HG02884 (cell line): ENCODE measurements at regions not wholly inside any gene's neighbourhood (a gene's known extent, or its start where the extent isn't known, plus 50 kb on each side); places are given as distances from the start of the nearest gene placed in this dataset.

Experiments
- ATAC-seq: cut with Tn5 transposase; IDR thresholded peaks from one replicate; pipeline ENCODE4 v1.9.1; 2021; ENCODE audit warnings: mild to moderate bottlenecking, moderate library complexity; ENCODE audit not compliant: unreplicated experiment

- ATAC-seq: no peak
Observed at GRCh38 chr7:155178096-155178495, 108.0 kb downstream of the HTR5A start.

GRCh38 chr7:155181768-155182167, 111.6 kb downstream of the HTR5A start:
- no peak for ATAC-seq

DNA sequence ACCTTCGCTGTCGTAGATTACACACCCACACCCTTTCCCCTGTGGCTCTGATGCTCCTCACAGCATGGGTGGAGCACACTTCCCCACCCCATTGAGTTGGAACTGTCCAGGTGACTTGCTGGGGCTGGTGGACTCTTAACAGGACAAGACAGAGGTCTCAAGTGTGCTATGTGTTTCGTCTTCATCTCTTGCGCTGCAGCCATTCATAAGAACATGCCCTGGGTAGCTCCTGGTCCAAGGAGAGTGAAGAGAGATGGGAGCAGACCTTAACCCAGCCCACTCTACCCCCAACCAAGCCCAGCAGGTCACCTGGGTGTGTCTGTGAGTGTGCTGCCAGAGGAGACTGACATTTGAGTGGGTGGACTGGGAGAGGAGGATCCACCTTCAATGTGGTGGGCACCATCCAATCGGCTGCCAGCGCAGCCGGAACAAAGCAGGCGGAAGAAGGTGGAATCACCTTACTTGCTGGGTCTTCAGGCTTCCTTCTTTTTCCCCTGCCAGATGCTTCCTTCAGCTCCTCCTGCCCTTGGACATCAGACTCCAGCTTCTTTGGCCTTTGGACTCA, 112.4 kb downstream of the HTR5A start:
- ATAC-seq: no peak

- no peak for ATAC-seq
Observed at GRCh38 chr7:155183655-155184054, 113.5 kb downstream of the HTR5A start.

- ATAC-seq: no peak
Observed at GRCh38 chr7:155184923-155185322, 112.8 kb upstream of the INSIG1 start.

DNA sequence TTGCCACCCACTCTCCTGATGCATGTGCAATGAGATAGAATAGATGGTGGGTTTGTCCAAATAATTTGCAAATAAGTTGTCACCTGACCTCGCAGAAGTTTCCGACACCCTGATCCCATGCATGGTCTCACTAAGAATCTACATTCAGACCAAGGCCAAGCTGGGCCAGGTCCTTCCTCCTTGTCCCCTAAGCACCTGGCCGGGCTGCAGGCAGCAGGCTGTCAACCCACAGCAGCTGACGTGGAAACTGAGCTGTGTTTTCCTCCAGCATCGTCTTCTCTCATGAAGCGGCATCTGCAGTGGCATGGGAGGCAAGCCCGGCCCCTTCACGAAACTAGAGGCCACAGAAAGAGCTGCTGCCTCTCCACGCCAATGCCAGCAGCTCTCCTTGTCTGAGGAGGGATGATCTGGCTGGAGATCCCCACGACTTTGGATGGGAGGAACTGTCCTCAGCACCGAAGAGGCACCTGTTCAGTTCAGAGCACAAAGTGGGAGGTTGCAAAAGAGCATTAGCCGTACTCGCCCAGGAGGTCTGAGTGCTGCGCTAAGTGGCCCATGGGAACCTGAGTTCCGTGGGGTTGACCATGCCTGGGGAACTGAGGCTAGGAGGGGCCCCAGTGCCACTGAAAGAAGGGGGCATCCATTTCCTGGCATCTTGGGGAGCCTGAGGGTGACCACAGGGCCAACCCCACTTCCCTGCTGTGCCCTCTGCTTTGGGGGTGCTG, 110.5 kb upstream of the INSIG1 start:
- ATAC-seq: no peak

DNA sequence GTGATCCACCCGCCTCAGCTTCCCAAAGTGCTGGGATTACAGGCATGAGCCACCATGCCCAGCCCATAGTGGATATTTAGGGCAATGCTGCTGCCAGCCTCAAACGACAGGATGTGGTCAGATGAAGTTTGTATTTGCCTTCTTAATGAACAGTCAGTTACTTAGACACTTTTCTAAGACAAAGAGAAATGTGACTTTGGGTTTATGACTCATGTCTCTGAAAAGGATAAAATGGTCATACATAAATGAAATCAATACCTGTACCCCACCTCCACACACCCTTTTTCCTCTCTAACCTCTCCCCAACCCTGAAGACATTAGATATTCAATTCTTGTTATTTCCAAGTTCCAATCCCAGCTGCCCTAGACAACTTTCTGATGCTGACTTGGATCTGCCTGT, 109.3 kb upstream of the INSIG1 start:
- ATAC-seq: no peak

DNA sequence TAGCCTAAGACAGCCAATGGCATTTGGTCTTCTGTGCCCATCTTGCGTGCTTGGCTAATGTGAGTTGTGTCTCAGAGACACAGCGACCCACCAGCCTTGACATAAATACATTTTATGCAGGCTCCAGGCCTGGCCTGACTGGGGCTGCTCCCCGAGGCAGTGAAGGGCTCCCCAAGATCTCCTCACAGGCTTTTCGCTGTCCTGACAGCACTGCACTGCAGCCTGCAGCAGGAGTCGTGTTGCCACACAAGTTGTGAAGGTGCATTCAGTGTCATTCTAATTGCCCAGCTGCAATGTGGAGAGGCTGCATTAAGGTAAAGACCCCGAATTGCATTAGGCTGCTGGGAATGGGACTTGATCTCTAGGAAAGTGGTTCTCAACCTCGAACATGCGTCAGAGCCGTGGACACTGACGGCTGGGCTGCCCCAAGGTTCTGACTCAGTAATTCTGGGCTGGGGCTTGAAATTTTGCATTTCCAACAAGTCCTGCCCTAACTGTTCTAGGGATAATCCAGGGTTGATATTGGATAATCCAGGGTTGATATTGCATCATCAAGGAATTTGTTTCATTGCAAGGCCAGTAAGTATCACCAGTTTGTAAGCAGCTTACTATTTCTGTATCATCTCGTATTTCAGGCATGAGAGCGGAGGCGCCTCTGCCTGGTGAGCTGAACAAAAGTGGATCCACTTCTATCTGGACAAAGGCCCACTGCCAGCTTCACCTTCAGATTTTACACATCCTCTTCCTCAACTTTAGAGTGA, 108.7 kb upstream of the INSIG1 start:
- no peak for ATAC-seq

DNA sequence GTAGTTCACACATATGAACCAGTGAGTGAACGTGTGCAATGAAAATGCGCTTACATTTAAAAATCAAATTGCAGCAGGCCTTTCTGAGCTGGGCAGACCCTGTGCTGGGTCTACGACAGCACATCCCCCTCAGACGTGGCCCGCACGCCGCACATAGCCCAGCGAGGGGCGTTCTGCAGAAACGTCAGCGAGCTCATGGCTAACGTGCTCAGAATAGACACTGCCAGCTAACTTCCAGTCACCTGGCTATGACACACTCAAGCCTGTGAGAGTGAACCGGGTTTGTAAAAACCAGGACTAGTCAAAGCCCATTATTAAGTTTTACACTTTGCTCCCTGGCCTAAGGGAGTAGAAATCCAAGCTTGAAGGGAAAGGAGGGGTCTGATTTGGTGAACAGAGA, 108.1 kb upstream of the INSIG1 start:
- ATAC-seq: no peak

- peak; percentile 44 for ATAC-seq
Observed at GRCh38 chr7:155190688-155191087, 107.0 kb upstream of the INSIG1 start.

GRCh38 chr7:155191137-155191536, 106.5 kb upstream of the INSIG1 start:
- ATAC-seq: no peak

GRCh38 chr7:155191901-155192478, 105.7 kb upstream of the INSIG1 start:
- peak; percentile 50 for ATAC-seq

DNA sequence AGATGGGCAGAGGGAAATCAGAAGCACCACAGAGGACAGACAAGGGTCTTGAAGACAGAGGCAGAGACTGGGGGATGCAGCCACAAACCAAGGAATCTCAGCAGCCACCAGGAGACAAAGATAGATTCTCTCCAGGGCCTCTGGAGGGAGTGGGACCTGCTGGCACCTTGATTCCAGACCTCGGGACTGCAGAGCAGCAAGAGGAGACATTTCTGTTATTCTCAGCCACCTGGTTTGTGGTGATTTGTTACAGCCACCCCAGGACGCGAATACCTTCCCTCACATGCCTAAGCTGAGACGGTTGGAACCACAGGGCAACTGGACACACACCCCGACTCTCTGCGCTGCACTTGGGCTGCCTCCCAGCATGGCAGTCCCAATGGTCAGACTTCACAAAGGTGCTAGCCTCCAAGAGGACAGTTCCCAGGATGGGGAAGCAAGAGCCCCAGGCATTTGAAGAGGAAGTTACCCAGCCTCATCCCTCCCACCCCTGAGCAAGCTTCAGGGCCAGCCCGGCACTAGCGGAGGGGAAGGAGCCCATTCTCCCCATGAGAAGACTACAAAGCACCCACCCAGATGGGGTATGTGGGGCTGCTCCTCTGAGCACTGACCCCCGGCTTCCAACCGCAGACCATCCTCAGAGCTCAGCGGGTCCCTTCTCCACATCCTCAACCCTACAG, 104.6 kb upstream of the INSIG1 start:
- ATAC-seq: no peak

DNA sequence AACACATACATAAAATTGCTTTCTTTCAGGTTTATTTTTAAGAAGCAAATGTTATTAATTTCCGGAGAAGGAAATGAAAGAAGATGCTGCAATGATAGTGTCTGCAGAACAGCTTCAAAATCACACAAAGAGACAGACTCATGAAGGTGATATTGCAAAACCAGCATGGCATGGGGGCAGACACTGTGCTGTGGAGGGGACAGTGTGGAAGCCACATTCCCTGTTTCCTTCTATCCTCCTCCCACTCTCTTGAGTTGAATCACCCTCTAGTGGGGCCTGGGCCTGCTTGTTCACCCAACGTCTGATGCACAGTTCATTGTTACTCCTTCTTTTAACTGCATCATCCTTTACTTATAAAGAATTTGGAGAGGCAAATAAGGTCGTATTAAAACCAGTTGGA, 104.0 kb upstream of the INSIG1 start:
- no peak for ATAC-seq

DNA sequence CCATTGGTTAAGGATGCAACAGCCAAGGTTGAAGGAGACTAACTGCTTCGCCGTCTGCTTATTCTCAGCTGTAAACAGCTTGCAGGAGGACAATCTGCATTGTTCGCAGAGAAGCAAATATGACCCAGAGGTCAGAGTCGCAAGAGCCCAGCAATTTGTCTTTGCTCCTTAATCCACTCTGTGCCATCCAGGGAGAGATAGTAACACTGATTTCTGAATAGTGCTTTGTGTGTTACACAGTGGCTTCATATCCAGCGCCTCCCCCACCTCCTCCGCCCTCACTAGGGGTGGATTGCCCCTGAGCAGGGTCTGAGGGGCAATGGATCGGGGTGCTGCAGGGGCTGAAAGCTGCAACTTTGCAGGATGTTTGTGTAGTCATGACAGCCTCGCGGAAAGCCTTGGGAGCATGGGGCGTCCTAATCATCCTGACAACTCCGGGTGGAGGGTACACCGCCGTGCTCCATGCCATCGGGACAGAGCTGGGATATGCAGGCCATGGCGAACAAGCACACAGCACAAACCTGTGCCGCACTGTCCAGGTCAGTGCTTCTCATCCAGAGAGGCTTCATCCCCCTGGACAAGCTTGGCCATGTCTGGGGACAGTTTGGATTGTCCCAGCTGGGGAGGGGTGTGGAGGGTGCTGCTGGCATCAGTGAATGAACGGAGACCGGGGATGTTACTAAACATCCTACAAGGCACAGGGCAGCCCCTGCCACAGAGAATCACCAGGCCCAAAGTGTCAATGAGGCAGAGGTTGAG, 103.1 kb upstream of the INSIG1 start:
- no peak for ATAC-seq

GRCh38 chr7:155195939-155196523, 101.6 kb upstream of the INSIG1 start:
- ATAC-seq: no peak

- ATAC-seq: no peak
Observed at GRCh38 chr7:155198196-155198892, 99.3 kb upstream of the INSIG1 start.

- peak; percentile 92 for ATAC-seq
Observed at GRCh38 chr7:155198901-155199845, 98.5 kb upstream of the INSIG1 start.
